ENCODE measurements at regions not wholly inside any gene's neighbourhood (a gene's known extent, or its start where the extent isn't known, plus 50 kb on each side); places are given as distances from the start of the nearest gene placed in this dataset.

- H3K27me3 ChIP-seq: no peaks in the 10 kb centered on the region
- no peak for DNase-seq
- no peak overlapping the region for H3K4me3 ChIP-seq
- H3K27ac ChIP-seq: no peak overlapping the region
- H3K9me3 ChIP-seq: no peaks in the 10 kb centered on the region
- H3K36me3 ChIP-seq: no peaks in the 10 kb centered on the region
- no peak for TF ChIP-seq POLR2A (IDR thresholded peaks at IDR 0.05)
- TF ChIP-seq CTCF (IDR thresholded peaks at IDR 0.05): no peak
- H3K4me1 ChIP-seq: no peaks in the 10 kb centered on the region
These were observed 621.5 kb upstream of the BTBD3 start for GRCh38 chr20:11296221-11296620.

- Histone ChIP-seq H3K27ac (no peak overlapping the region), H3K36me3 (no peaks in the 10 kb centered on the region), H3K9me3 (no peaks in the 10 kb centered on the region), H3K4me3 (no peak overlapping the region), H3K4me1 (no peaks in the 10 kb centered on the region), H3K27me3 (no peaks in the 10 kb centered on the region)
- no peak for DNase-seq
- TF ChIP-seq CTCF (IDR thresholded peaks at IDR 0.05) (no peak), POLR2A (IDR thresholded peaks at IDR 0.05) (no peak)
These were observed 620.7 kb upstream of the BTBD3 start for GRCh38 chr20:11296951-11297350.

GRCh38 chr20:11301699-11302098 lies 616.0 kb upstream of the BTBD3 start:
- H3K36me3 ChIP-seq: no peaks in the 10 kb centered on the region
- DNase-seq: no peak
- TF ChIP-seq POLR2A (IDR thresholded peaks at IDR 0.05) (no peak), CTCF (IDR thresholded peaks at IDR 0.05) (no peak)
- H3K27ac ChIP-seq: no peak overlapping the region
- no peaks in the 10 kb centered on the region for H3K4me1 ChIP-seq
- H3K9me3 ChIP-seq: no peaks in the 10 kb centered on the region
- no peaks in the 10 kb centered on the region for H3K27me3 ChIP-seq
- H3K4me3 ChIP-seq: no peak overlapping the region

GRCh38 chr20:11302436-11302835 lies 615.3 kb upstream of the BTBD3 start:
- no peaks in the 10 kb centered on the region for H3K27me3 ChIP-seq
- no peak for TF ChIP-seq POLR2A (IDR thresholded peaks at IDR 0.05)
- TF ChIP-seq CTCF (IDR thresholded peaks at IDR 0.05): no peak
- no peak overlapping the region for H3K27ac ChIP-seq
- no peaks in the 10 kb centered on the region for H3K36me3 ChIP-seq
- H3K9me3 ChIP-seq: no peaks in the 10 kb centered on the region
- H3K4me1 ChIP-seq: no peaks in the 10 kb centered on the region
- no peak for DNase-seq
- H3K4me3 ChIP-seq: no peak overlapping the region

GRCh38 chr20:11304795-11305194 lies 612.9 kb upstream of the BTBD3 start:
- no peak for DNase-seq
- Histone ChIP-seq H3K4me3 (no peak overlapping the region), H3K4me1 (no peaks in the 10 kb centered on the region), H3K27ac (no peak overlapping the region), H3K36me3 (no peaks in the 10 kb centered on the region), H3K9me3 (no peaks in the 10 kb centered on the region), H3K27me3 (no peaks in the 10 kb centered on the region)
- no peak for TF ChIP-seq CTCF (IDR thresholded peaks at IDR 0.05)
- TF ChIP-seq POLR2A (IDR thresholded peaks at IDR 0.05): no peak

GRCh38 chr20:11305406-11305805 lies 612.3 kb upstream of the BTBD3 start:
- no peak for DNase-seq
- no peak for TF ChIP-seq POLR2A (IDR thresholded peaks at IDR 0.05)
- no peak for TF ChIP-seq CTCF (IDR thresholded peaks at IDR 0.05)
- no peak overlapping the region for H3K4me3 ChIP-seq
- no peak overlapping the region for H3K27ac ChIP-seq
- H3K4me1 ChIP-seq: no peaks in the 10 kb centered on the region
- H3K9me3 ChIP-seq: no peaks in the 10 kb centered on the region
- no peaks in the 10 kb centered on the region for H3K27me3 ChIP-seq
- no peaks in the 10 kb centered on the region for H3K36me3 ChIP-seq

All from Peyer's patch (tissue), 4 donors.